AG04450 (cell line): ENCODE measurements at regions not wholly inside any gene's neighbourhood (a gene's known extent, or its start where the extent isn't known, plus 50 kb on each side); places are given as distances from the start of the nearest gene placed in this dataset.

ENCODE experiments used
- CTCF ChIA-PET: fragments of 300-600, 350-600 bp; formaldehyde crosslinking; extraction: SDS; loops from one replicate; lab custom pipeline; 2022; ENCODE audit warnings: antibody characterized with exemption, inconsistent platforms; lab: Charles Lee
- POLR2A ChIA-PET: fragments of 350-600 bp; formaldehyde crosslinking; extraction: SDS; loops from one replicate; lab custom pipeline; 2021; ENCODE audit warnings: antibody characterized with exemption, inconsistent platforms; lab: Yijun Ruan, JAX
- DNase-seq: peaks from one replicate; pipeline ENCODE4 v3.0.0-alpha.2; 2011; ENCODE audit warnings: low read depth, low spot score
- H3K27ac ChIP-seq: one replicate; pipeline ENCODE4 v1.5.1; 2012; ENCODE audit warnings: low read depth, low read length, control low read depth
- H3K27me3 ChIP-seq: one replicate; pipeline ENCODE4 v1.6.0; 2012; ENCODE audit warnings: low read length; ENCODE audit not compliant: control insufficient read depth, insufficient read depth
- H3K4me3 ChIP-seq: 2 replicates; pipeline ENCODE4 v1.5.1; 2011; ENCODE audit warnings: mild to moderate bottlenecking, low read depth, low read length, control low read depth
- H3K9me3 ChIP-seq: 2 replicates; pipeline ENCODE4 v1.5.1; 2012; ENCODE audit warnings: low read length; ENCODE audit not compliant: control insufficient read depth, insufficient read depth
- CTCF ChIP-seq: IDR thresholded peaks from 2 replicates; pipeline ENCODE4 v1.5.1; 2011; ENCODE audit warnings: low read depth, low read length, control low read depth, inconsistent platforms

- TF ChIP-seq CTCF: no peak
- H3K9me3 ChIP-seq: no peaks in the 10 kb centered on the region
- H3K27ac ChIP-seq: no peak overlapping the region
- H3K4me3 ChIP-seq: no peak overlapping the region
- DNase-seq: no peak
- POLR2A ChIA-PET: no interaction called here
- no peaks in the 10 kb centered on the region for H3K27me3 ChIP-seq
- CTCF ChIA-PET: no interaction called here
Observed at GRCh38 chr5:121350181-121350930, 501.3 kb upstream of the FTMT start.

- Histone ChIP-seq H3K4me3 (no peak overlapping the region), H3K9me3 (no peaks in the 10 kb centered on the region), H3K27me3 (no peaks in the 10 kb centered on the region), H3K27ac (no peak overlapping the region)
- DNase-seq: peak; percentile 16
- TF ChIP-seq CTCF: no peak
- ChIA-PET CTCF (no interaction called here), POLR2A (no interaction called here)
Observed at GRCh38 chr5:121366515-121366914, 485.2 kb upstream of the FTMT start.

GRCh38 chr5:121373371-121373770 lies 478.3 kb upstream of the FTMT start:
- Histone ChIP-seq H3K9me3 (no peaks in the 10 kb centered on the region), H3K27me3 (no peaks in the 10 kb centered on the region), H3K27ac (no peak overlapping the region), H3K4me3 (no peak overlapping the region)
- no peak for DNase-seq
- CTCF ChIA-PET: no interaction called here
- POLR2A ChIA-PET: no interaction called here
- TF ChIP-seq CTCF: no peak

- no peaks in the 10 kb centered on the region for H3K9me3 ChIP-seq
- no peak for TF ChIP-seq CTCF
- no peak for DNase-seq
- no peak overlapping the region for H3K4me3 ChIP-seq
- CTCF ChIA-PET: interaction anchor here (0.6 kb wide), 1 partner anchor 200 kb away, joined by 5 read pairs; no protein-coding TSS in a partner anchor
- POLR2A ChIA-PET: no interaction called here
- H3K27ac ChIP-seq: no peak overlapping the region
- H3K27me3 ChIP-seq: no peaks in the 10 kb centered on the region
Observed at GRCh38 chr5:121377461-121377860, 474.2 kb upstream of the FTMT start.

GRCh38 chr5:121378046-121378445 lies 473.6 kb upstream of the FTMT start:
- CTCF ChIA-PET: no interaction called here
- H3K27ac ChIP-seq: no peak overlapping the region
- TF ChIP-seq CTCF: no peak
- no peaks in the 10 kb centered on the region for H3K27me3 ChIP-seq
- no peak overlapping the region for H3K4me3 ChIP-seq
- no peak for DNase-seq
- POLR2A ChIA-PET: no interaction called here
- no peaks in the 10 kb centered on the region for H3K9me3 ChIP-seq
